Neural crest cell (in vitro differentiated cells): ENCODE measurements at regions not wholly inside any gene's neighbourhood (a gene's known extent, or its start where the extent isn't known, plus 50 kb on each side); places are given as distances from the start of the nearest gene placed in this dataset.

Experiments
- DNase-seq: peaks from one replicate; pipeline ENCODE4 v3.0.0; 2021; ENCODE audit warnings: low read depth, mixed read lengths, low spot score
- H3K27ac Mint-ChIP-seq: one replicate; pipeline ENCODE4 v1.8.0; 2021; ENCODE audit warnings: mild to moderate bottlenecking, mixed read lengths; ENCODE audit not compliant: unreplicated experiment
- H3K27me3 Mint-ChIP-seq: 2 replicates; pipeline ENCODE4 v1.8.0; 2021; ENCODE audit warnings: low read depth, mild to moderate bottlenecking, mixed read lengths
- H3K36me3 Mint-ChIP-seq: 2 replicates; pipeline ENCODE4 v1.8.0; 2021; ENCODE audit warnings: low read depth, mild to moderate bottlenecking, mixed read lengths
- H3K4me1 Mint-ChIP-seq: 2 replicates; pipeline ENCODE4 v1.8.0; 2021; ENCODE audit warnings: mixed read lengths
- H3K4me3 Mint-ChIP-seq: one replicate; pipeline ENCODE4 v1.8.0; 2021; ENCODE audit warnings: mild to moderate bottlenecking, mixed read lengths
- H3K9me3 Mint-ChIP-seq: 2 replicates; pipeline ENCODE4 v1.8.0; 2021; ENCODE audit warnings: mixed read lengths
- CTCF ChIP-seq: fragments of 200-600 bp; sonication (generic); conservative IDR thresholded peaks from 2 replicates; pipeline ENCODE4 v1.5.0; 2021; ENCODE audit warnings: antibody characterized with exemption, mild to moderate bottlenecking

GRCh38 chr3:72690629-72691028 is 157.6 kb downstream of the SHQ1 start:
- Mint-ChIP-seq H3K27me3 (no peaks in the 10 kb centered on the region), H3K9me3 (no peaks in the 10 kb centered on the region), H3K27ac (no peak overlapping the region), H3K4me3 (no peak overlapping the region), H3K4me1 (no peaks in the 10 kb centered on the region), H3K36me3 (no peaks in the 10 kb centered on the region)
- DNase-seq, result no peak
- no peak for TF ChIP-seq CTCF

DNA sequence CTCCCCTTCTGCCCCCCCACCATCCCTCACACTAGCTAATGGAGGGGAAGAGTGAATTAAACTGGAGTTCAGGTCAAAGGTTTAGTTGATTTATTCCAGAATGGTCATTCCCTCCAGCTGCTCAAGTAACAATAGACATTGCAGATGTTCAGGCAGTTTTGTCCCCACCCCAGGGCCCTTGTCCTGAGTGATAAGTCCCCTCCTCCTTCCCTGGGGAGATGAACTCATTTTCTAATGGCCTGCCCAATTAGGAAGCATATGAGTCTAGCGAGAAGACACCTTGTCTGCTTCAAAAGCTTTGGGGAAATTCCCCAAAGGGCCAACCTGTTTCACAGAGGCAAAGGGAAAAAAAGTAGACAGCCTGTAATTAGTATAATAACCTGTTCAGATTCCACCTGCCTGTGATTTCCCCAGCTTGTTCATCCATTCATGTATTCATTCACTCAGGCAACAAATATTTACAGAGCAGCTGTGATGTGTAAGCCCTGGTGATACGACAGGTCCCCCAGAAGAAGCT is 165.3 kb downstream of the SHQ1 start:
- H3K4me1 Mint-ChIP-seq, result peaks cover 38% of the 10 kb centered on the region
- TF ChIP-seq CTCF, result no peak
- no peak overlapping the region for H3K4me3 Mint-ChIP-seq
- no peak overlapping the region for H3K27ac Mint-ChIP-seq
- H3K36me3 Mint-ChIP-seq, result no peaks in the 10 kb centered on the region
- DNase-seq, result no peak
- peaks cover 3% of the 10 kb centered on the region for H3K27me3 Mint-ChIP-seq
- H3K9me3 Mint-ChIP-seq, result no peaks in the 10 kb centered on the region

DNA sequence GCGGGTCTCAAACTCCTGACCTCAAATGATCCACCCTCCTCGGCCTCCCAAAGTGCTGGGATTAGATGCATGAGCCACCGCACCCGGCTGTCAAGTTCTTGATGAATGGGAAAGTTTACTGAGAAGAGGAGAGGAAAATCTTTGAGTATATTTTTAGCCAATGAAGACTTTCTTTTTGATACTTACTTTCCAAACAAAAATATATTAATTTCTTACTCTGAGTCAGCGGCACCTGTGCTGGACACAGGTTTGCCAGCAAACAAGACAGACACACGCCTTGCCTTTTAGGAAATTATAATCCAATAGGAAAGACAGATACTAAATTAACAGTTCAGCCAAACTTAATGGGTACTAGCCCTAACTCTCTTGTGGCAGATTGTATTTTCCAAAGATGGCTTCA is 166.6 kb downstream of the SHQ1 start:
- Mint-ChIP-seq H3K27ac (no peak overlapping the region), H3K4me1 (peaks cover 38% of the 10 kb centered on the region), H3K9me3 (no peaks in the 10 kb centered on the region), H3K27me3 (peaks cover 3% of the 10 kb centered on the region), H3K36me3 (no peaks in the 10 kb centered on the region), H3K4me3 (no peak overlapping the region)
- DNase-seq, result no peak
- TF ChIP-seq CTCF, result no peak

GRCh38 chr3:72680766-72681165 is 167.5 kb downstream of the SHQ1 start:
- no peaks in the 10 kb centered on the region for H3K9me3 Mint-ChIP-seq
- H3K4me3 Mint-ChIP-seq, result no peak overlapping the region
- DNase-seq, result no peak
- TF ChIP-seq CTCF, result no peak
- H3K27ac Mint-ChIP-seq, result no peak overlapping the region
- H3K4me1 Mint-ChIP-seq, result peaks cover 38% of the 10 kb centered on the region
- no peaks in the 10 kb centered on the region for H3K36me3 Mint-ChIP-seq
- H3K27me3 Mint-ChIP-seq, result peaks cover 3% of the 10 kb centered on the region

DNA sequence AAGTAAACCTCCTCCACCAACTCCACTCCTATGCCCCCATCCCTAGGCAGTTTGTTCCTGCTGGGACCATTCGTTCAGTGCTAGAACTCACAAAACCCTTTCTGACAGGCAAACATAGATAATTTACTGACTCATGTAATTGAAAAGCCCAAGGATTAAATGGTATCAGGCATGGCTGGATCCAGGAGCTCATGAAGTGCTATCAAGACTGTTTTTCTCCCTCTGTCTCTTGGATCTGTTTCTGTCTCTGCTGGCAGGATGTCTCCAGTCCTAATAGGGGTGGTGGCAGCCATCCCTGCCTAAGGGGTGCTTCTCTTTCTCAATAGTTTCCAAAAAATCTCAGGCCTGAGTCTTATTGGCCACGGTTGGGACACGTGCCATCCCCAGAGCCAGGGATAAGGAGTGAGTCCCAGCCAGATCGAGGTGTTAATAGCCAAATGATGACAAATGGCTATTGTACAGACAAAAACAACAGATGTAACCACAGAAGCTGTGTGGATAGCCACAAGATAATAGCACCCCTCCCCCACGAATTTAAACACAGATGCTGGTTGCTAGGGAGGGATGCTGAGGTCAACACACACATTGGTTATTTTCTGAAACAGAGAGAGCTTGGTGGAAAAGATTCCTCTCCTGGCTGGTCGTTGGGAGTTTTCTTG is 168.6 kb downstream of the SHQ1 start:
- Mint-ChIP-seq H3K27ac (peak overlapping the region; percentile 37), H3K36me3 (no peaks in the 10 kb centered on the region), H3K4me1 (peaks cover 38% of the 10 kb centered on the region), H3K4me3 (no peak overlapping the region), H3K9me3 (no peaks in the 10 kb centered on the region), H3K27me3 (peaks cover 3% of the 10 kb centered on the region)
- DNase-seq, result no peak
- TF ChIP-seq CTCF, result no peak
